Type B pancreatic cell (in vitro differentiated cells): ENCODE measurements at regions not wholly inside any gene's neighbourhood (a gene's known extent, or its start where the extent isn't known, plus 50 kb on each side); places are given as distances from the start of the nearest gene placed in this dataset.

Experiments
- DNase-seq: peaks from one replicate; pipeline ENCODE4 v3.0.0; 2021; ENCODE audit warnings: mixed read lengths; ENCODE audit not compliant: unreplicated experiment; ENCODE audit errors: extremely low spot score
- H3K27ac Mint-ChIP-seq: 2 replicates; pipeline ENCODE4 v1.8.0; 2021; ENCODE audit warnings: mild to moderate bottlenecking, mixed read lengths
- H3K27me3 Mint-ChIP-seq: 2 replicates; pipeline ENCODE4 v1.8.0; 2021; ENCODE audit warnings: mixed read lengths
- H3K36me3 Mint-ChIP-seq: 2 replicates; pipeline ENCODE4 v1.8.0; 2021; ENCODE audit warnings: mixed read lengths
- H3K4me1 Mint-ChIP-seq: one replicate; pipeline ENCODE4 v1.8.0; 2021; ENCODE audit warnings: mixed read lengths; ENCODE audit not compliant: unreplicated experiment
- H3K4me3 Mint-ChIP-seq: 2 replicates; pipeline ENCODE4 v1.8.0; 2021; ENCODE audit warnings: mild to moderate bottlenecking, mixed read lengths
- H3K9me3 Mint-ChIP-seq: 2 replicates; pipeline ENCODE4 v1.8.0; 2021; ENCODE audit warnings: mixed read lengths
- CTCF ChIP-seq: fragments of 200-600 bp; sonication (generic); conservative IDR thresholded peaks from 2 replicates; pipeline ENCODE4 v1.5.0; 2021; ENCODE audit warnings: antibody characterized with exemption, mild to moderate bottlenecking

- Mint-ChIP-seq H3K36me3 (no peaks in the 10 kb centered on the region), H3K9me3 (no peaks in the 10 kb centered on the region), H3K27me3 (peaks cover 4% of the 10 kb centered on the region), H3K4me3 (no peak overlapping the region), H3K27ac (no peak overlapping the region), H3K4me1 (no peaks in the 10 kb centered on the region)
- no peak for TF ChIP-seq CTCF
- no peak for DNase-seq
Measured at GRCh38 chr17:13704333-13704732, 102.6 kb upstream of the HS3ST3A1 start.

- Mint-ChIP-seq H3K27ac (no peak overlapping the region), H3K36me3 (no peaks in the 10 kb centered on the region), H3K4me1 (no peaks in the 10 kb centered on the region), H3K4me3 (no peak overlapping the region), H3K27me3 (peaks cover 4% of the 10 kb centered on the region), H3K9me3 (no peaks in the 10 kb centered on the region)
- no peak for DNase-seq
- TF ChIP-seq CTCF, result no peak
Measured at GRCh38 chr17:13705221-13705620, 103.5 kb upstream of the HS3ST3A1 start.

GRCh38 chr17:13721705-13722104 is 120.0 kb upstream of the HS3ST3A1 start:
- Mint-ChIP-seq H3K27ac (no peak overlapping the region), H3K4me3 (no peak overlapping the region), H3K9me3 (no peaks in the 10 kb centered on the region), H3K36me3 (no peaks in the 10 kb centered on the region), H3K27me3 (no peaks in the 10 kb centered on the region), H3K4me1 (peaks cover 12% of the 10 kb centered on the region)
- DNase-seq, result no peak
- no peak for TF ChIP-seq CTCF

GRCh38 chr17:13725288-13725990 is 123.7 kb upstream of the HS3ST3A1 start:
- no peak for DNase-seq
- Mint-ChIP-seq H3K9me3 (peaks cover 5% of the 10 kb centered on the region), H3K27ac (no peak overlapping the region), H3K4me1 (peaks cover 12% of the 10 kb centered on the region), H3K27me3 (no peaks in the 10 kb centered on the region), H3K36me3 (no peaks in the 10 kb centered on the region), H3K4me3 (no peak overlapping the region)
- no peak for TF ChIP-seq CTCF

- no peak overlapping the region for H3K27ac Mint-ChIP-seq
- TF ChIP-seq CTCF, result no peak
- no peaks in the 10 kb centered on the region for H3K36me3 Mint-ChIP-seq
- no peak for DNase-seq
- H3K4me3 Mint-ChIP-seq, result no peak overlapping the region
- H3K27me3 Mint-ChIP-seq, result no peaks in the 10 kb centered on the region
- peaks cover 14% of the 10 kb centered on the region for H3K9me3 Mint-ChIP-seq
- H3K4me1 Mint-ChIP-seq, result peaks cover 4% of the 10 kb centered on the region
Measured at GRCh38 chr17:13727441-13728171, 125.9 kb upstream of the HS3ST3A1 start.
